Liver (tissue), 3 donors: ENCODE measurements at regions not wholly inside any gene's neighbourhood (a gene's known extent, or its start where the extent isn't known, plus 50 kb on each side); places are given as distances from the start of the nearest gene placed in this dataset.

Experiments
- JUND ChIP-seq, 2 donors: IDR thresholded peaks; 2 replicates each; pipeline ENCODE4 v1.6.1; 2016; ENCODE audit warnings: antibody characterized with exemption in 2 of 2
- RAD21 ChIP-seq, 2 donors: IDR thresholded peaks; 2 replicates each; pipeline ENCODE4 v1.6.1; 2016; ENCODE audit warnings: antibody characterized with exemption in 2 of 2, mild to moderate bottlenecking in 2 of 2
- TAF1 ChIP-seq: conservative IDR thresholded peaks from 2 replicates; pipeline ENCODE4 v1.6.1; 2016; ENCODE audit warnings: antibody characterized with exemption, mild to moderate bottlenecking
- YY1 ChIP-seq: IDR thresholded peaks from 2 replicates; pipeline ENCODE4 v1.6.1; 2016; ENCODE audit warnings: antibody characterized with exemption, mild to moderate bottlenecking
- ZBTB33 ChIP-seq: IDR thresholded peaks from 2 replicates; pipeline ENCODE4 v1.6.1; 2016; ENCODE audit warnings: antibody characterized with exemption
- TF ChIP-seq, protein P1 (sequence below): fragments of 150-350 bp; IDR thresholded peaks from 2 replicates; pipeline ENCODE4 v1.5.1; 2017; ENCODE audit warnings: improper control_type of control experiment, low read depth, low read length; ENCODE audit not compliant: missing input control
- TF ChIP-seq, protein P2 (sequence below): IDR thresholded peaks from 2 replicates; pipeline ENCODE4 v1.6.1; 2016; ENCODE audit warnings: antibody characterized with exemption, mild to moderate bottlenecking
- TF ChIP-seq, protein P3 (sequence below): IDR thresholded peaks from 2 replicates; pipeline ENCODE4 v1.6.1; 2016; ENCODE audit warnings: antibody characterized with exemption
- donor health status: healthy.
- donor health status: healthy.

DNA sequence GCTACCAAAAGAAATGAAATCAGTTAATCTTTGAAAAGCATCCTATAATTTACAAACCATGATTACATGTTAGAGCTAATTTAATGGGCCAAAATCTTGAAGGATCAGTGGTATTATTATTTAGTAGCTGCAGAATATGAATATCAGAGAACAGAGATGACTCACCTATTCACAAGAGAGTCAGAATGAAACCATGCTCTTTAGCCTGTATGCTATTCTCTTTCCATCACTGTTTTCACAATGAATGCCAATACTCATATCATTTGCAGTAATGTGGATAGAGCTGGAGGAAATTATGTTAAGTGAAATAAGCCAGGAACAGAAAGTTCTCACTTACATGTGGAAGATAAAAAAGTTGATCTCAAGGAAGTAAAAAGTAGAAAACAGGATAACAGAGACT, 414.1 kb downstream of the CENPC start:
- TF ChIP-seq RAD21 (IDR thresholded peaks at IDR 0.05), result no peak
- TF ChIP-seq, protein P1, sequence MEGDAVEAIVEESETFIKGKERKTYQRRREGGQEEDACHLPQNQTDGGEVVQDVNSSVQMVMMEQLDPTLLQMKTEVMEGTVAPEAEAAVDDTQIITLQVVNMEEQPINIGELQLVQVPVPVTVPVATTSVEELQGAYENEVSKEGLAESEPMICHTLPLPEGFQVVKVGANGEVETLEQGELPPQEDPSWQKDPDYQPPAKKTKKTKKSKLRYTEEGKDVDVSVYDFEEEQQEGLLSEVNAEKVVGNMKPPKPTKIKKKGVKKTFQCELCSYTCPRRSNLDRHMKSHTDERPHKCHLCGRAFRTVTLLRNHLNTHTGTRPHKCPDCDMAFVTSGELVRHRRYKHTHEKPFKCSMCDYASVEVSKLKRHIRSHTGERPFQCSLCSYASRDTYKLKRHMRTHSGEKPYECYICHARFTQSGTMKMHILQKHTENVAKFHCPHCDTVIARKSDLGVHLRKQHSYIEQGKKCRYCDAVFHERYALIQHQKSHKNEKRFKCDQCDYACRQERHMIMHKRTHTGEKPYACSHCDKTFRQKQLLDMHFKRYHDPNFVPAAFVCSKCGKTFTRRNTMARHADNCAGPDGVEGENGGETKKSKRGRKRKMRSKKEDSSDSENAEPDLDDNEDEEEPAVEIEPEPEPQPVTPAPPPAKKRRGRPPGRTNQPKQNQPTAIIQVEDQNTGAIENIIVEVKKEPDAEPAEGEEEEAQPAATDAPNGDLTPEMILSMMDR, result no peak
- no peak for TF ChIP-seq YY1
- TF ChIP-seq, protein P2, sequence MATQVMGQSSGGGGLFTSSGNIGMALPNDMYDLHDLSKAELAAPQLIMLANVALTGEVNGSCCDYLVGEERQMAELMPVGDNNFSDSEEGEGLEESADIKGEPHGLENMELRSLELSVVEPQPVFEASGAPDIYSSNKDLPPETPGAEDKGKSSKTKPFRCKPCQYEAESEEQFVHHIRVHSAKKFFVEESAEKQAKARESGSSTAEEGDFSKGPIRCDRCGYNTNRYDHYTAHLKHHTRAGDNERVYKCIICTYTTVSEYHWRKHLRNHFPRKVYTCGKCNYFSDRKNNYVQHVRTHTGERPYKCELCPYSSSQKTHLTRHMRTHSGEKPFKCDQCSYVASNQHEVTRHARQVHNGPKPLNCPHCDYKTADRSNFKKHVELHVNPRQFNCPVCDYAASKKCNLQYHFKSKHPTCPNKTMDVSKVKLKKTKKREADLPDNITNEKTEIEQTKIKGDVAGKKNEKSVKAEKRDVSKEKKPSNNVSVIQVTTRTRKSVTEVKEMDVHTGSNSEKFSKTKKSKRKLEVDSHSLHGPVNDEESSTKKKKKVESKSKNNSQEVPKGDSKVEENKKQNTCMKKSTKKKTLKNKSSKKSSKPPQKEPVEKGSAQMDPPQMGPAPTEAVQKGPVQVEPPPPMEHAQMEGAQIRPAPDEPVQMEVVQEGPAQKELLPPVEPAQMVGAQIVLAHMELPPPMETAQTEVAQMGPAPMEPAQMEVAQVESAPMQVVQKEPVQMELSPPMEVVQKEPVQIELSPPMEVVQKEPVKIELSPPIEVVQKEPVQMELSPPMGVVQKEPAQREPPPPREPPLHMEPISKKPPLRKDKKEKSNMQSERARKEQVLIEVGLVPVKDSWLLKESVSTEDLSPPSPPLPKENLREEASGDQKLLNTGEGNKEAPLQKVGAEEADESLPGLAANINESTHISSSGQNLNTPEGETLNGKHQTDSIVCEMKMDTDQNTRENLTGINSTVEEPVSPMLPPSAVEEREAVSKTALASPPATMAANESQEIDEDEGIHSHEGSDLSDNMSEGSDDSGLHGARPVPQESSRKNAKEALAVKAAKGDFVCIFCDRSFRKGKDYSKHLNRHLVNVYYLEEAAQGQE, result no peak
- TF ChIP-seq, protein P3, sequence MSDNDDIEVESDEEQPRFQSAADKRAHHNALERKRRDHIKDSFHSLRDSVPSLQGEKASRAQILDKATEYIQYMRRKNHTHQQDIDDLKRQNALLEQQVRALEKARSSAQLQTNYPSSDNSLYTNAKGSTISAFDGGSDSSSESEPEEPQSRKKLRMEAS, result no peak
- TF ChIP-seq JUND (IDR thresholded peaks at IDR 0.05), result no peak
- no peak for TF ChIP-seq ZBTB33
- no peak for TF ChIP-seq TAF1
